Jurkat, Clone E6-1 (cell line): ENCODE measurements at regions not wholly inside any gene's neighbourhood (a gene's known extent, or its start where the extent isn't known, plus 50 kb on each side); places are given as distances from the start of the nearest gene placed in this dataset.
"Not testable (repeated sequence)": the region's sequence is repeated elsewhere in the genome, so short reads cannot be mapped to it uniquely, and the experiment has no call there.

ENCODE experiments used
- DNase-seq: peaks from one replicate; pipeline ENCODE4 v3.0.0-alpha.2; 2011; ENCODE audit warnings: low read depth, low spot score
- H3K4me3 ChIP-seq: 2 replicates; pipeline ENCODE4 v1.5.1; 2011; ENCODE audit warnings: mild to moderate bottlenecking, low read length, control low read depth, moderate library complexity

DNA sequence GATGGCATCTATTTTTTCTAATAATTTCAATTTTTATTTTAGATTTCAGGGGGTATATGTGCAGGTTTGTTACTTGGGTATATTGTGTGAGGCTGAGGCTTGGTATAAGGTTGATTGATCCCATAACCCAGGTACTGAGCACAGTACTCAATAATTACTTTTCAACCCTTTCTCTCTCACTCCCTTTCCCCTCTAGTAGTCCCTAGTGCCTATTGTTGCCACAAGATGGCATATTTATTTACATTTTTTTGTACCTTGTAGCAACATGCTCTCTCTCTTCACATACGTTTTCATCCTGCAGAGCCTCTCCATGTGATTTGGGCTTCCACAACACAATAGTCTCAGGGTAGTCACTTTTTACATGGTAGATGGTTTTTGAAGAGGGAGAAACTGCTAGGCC lies 172.0 kb downstream of the ATOH1 start:
- no peak overlapping the region for H3K4me3 ChIP-seq
- DNase-seq: no peak

DNA sequence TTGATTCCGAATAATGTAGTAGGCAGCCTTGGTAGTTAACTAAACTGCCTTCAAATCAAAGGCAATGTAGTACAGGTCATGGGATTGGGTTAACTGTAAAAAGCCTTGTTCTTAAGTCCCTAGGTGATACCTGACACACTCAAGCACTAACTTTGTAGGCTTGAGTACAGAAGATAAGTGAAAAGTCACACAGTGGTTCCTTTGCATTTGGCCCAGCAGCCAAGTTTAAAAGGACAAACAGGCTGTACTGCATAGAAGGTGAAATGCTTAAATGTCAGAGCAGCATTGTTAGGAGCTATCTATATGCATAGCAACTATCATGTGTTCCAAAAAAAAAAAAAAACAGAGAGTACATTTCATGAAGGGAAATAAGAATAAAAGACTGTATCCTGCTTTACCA lies 178.4 kb downstream of the ATOH1 start:
- DNase-seq: no peak
- H3K4me3 ChIP-seq: no peak overlapping the region

DNA sequence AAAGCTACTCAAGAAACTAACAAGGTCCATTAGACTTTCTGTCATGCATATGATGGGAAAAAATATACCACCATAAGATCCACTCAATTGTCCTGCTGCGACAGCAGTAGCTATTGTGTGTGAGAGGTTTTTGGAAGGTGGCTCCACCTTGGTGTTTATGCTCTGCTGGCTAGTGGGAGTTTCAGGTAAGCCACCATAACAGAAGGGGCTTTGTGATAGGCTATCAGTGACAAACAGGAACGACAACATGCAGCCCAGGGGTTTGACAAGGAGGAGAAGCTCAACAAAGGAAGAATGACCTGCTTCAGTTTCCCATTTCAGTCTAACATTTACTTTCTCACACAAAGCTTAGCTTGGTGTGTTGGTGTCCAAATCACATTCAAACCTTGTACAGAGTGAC lies 182.6 kb downstream of the ATOH1 start:
- no peak for DNase-seq
- H3K4me3 ChIP-seq: no peak overlapping the region

DNA sequence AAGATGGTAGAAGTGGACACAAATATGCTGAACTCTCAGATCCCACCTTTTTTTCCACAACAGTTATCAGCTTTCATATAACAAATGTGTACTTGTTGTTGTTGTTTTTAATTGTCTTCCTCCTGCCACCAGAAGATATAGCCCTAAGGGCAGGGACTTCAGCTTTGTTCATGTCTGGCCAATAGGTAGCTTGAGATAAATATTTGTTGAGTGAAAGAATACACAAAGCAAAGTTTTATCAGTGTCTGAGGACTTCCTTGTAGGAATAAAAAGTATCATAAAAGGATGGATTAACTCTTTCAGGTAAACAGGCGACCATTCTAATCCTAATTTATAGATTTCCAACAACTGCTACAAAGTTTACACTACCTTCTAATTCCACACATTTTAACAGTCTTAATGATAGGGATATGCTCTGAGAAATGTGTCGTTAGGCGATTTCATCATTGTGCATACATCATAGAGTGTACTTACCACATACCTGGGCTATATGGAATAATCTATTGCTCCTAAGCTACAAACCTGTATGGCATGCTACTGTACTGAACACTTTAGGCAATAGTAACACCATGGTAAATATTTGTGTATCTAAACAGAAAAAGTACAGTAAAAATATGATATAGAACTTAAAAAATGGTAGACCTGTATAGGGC lies 186.1 kb downstream of the ATOH1 start:
- no peak for DNase-seq
- no peak overlapping the region for H3K4me3 ChIP-seq

DNA sequence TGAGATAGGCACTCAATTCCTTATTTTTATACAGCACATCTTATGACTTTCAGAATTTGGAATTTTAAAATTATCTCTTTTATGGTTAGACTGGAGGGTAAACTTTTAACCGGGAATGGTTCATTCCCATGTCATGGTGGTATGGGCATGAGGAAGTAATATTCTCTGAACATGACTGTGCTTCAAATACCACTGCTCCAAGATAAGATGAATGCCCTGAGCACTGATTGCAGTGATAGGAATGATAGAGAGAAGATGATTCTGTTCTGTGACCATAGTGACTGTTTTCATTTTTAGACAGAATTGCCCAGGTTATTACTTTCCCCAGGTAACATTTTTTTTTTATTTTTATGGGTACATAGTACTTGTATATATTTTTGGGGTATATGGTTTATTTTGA lies 187.4 kb downstream of the ATOH1 start:
- DNase-seq: no peak
- no peak overlapping the region for H3K4me3 ChIP-seq

DNA sequence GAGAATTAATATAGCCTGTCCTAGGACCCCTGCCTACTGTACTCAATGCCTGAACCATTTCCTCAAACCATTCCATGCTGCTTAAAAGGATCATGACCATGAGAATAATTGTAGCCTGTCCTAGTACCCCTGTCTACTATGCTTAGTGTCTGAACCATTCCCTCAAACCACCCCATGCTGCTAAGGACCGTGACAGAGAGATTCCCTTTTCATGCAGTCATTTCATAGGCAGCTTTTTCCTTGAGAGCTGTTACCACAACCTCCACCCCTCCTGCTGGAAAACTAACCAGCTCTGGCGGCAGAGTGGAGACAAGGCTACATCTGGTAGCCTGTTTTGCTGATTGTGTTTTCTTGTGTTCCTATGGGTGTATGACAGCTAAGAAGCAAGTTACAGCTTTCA lies 174.9 kb upstream of the SMARCAD1 start:
- no peak overlapping the region for H3K4me3 ChIP-seq
- no peak for DNase-seq

DNA sequence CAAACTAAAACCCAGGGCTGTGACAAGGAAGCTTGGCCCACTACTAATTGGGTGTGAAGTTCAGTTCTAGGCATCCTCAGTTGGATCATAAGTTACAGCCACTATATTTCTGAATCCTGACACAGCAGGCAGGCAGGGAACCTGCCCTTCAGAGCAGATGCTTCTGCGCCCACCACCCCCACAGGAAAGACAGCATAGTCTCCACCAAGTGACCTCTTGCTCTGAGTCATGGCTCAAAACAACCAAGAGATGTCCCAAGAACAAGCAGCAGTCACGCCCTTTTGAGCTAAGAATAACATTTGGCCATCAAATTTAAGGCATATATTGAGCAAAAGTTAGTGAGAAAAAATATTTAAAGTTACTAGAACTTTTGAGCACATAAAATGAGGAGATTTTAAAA lies 170.7 kb upstream of the SMARCAD1 start:
- no peak overlapping the region for H3K4me3 ChIP-seq
- no peak for DNase-seq

DNA sequence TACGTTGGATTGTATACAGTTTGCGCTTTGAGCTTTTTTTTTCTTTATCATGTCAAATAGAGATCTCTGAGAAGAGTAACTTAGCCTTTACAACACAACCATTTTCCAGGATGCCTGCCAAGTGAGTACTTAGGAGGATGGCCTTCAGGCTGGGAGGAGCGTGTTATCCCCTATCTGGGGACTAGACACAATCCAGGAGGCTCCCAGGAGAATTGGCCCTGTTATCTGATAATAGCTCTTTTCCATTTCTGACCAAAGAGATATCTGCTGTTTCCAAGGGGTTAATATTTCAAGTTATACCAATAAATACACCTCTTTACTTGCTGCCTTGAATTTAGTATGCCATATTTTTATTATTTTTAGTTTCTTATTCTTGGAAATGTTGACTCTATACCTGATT lies 169.5 kb upstream of the SMARCAD1 start:
- DNase-seq: no peak

DNA sequence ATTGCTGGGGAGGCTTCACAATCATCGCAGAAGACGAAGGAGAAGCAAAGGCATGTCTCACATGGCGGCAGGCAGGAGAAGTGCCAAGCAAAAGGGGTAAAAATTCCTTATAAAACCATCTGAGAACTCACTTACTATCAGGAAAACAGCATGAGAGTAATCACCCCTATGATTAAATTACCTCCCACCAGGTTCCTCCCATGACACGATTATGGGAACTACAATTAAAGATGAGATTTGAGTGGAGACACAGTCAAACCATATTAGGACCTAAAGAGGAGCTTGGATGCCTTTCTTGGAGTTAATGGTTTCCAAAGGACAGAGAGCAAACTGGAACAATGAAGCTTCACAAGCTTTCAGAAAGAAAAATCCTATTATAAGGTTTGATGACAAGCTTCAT lies 168.4 kb upstream of the SMARCAD1 start:
- no peak overlapping the region for H3K4me3 ChIP-seq

More for the DNA sequence above, 169.5 kb upstream of the SMARCAD1 start:
- H3K4me3 ChIP-seq: no peak overlapping the region

DNA sequence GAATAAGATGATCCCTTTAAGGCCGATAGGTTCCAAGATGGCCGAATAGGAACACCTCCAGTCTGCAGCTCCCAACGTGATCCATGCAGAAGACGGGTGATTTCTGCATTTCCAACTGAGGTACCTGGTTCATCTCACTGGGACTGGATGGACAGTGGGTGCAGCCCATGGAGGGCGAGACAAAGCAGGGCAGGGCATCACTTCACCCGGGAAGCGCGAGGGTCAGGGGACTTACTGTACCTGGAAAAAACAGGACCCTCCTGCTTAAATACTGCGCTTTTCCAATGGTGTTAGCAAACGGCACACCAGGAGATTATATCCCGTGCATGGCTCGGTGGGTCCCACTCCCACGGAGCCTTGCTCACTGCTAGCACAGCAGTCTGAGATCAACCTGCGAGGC lies 163.2 kb upstream of the SMARCAD1 start:
- not testable (repeated sequence) for H3K4me3 ChIP-seq, DNase-seq

More for the DNA sequence above, 168.4 kb upstream of the SMARCAD1 start:
- DNase-seq: no peak

DNA sequence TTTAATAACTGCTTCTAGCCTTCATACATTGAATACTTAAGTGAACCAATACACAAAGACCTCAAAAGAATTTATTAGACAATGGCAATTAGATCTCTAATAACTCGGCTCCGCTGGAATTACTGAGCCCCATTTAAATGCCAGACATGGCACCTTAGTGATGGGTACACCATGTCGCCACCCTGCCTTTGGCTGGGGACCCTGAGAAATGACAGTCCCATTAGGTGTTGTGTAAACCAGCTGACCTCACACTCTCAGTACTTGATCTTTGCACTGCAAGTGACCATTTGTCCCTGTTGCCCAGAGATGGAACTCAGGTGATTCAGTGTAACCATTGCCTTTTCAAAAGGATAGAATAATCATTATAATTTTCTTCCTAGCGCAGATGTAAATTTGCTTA lies 144.6 kb upstream of the SMARCAD1 start:
- H3K4me3 ChIP-seq: no peak overlapping the region
- no peak for DNase-seq

DNA sequence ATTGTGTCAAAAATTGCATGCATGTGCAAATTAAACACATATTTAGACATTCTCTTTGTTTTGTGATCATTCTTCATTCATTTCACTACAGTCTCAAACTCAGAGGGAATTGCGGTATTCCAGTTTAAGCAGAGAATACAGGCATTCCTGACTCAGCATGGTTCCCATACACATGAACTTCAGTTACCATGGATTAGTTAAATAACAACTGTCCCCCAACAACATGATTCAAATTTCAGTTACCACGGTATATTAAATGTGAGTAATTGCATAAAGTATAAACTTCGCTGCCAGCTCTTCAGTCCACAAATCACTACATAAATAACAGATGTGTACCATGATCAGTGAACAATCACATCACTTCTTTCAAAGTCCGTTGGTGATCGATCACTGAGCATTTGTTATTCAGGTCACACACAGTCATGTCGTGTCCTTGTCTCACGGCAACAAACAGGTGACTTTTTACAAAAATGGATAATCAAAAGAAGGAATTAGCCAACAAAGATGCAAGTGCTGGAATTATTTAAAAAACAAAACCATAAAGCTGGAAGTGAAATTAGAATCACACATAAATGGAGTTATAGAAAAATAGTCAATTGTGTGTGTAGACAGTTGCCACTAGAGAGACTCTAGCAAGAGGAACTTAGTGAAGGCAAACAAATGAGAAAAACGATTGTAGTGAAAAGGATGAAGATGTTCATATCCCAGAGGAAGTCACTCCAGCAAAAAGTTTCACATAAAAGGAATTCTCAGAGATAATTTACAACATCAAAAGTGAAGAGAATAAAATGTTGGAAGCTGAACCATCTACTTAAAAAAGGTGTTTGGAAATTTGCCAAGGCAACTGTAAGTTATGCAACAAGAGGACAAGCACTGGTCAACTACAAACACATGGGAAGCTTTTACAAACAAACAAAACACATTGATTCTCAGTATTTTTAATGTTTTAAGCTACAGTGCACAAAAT lies 138.6 kb upstream of the SMARCAD1 start:
- no peak overlapping the region for H3K4me3 ChIP-seq
- DNase-seq: no peak

DNA sequence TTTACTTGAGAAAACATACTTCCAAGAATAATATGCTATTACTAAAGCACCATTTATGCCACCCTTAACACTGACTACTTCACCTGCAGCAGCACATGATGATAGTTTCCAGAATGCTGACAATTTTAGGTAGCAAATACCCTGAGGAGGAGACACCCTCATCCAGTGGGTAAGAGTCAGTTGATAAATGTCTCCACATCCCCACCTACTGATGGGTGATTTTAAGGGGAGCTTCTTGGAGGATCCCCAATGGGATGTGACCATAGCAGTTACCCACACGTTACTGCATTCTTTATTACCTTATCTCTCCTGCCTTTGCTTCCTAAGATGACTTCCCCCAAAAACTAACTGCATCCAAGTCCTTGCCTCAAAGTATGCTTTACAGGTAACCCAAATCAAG lies 131.2 kb upstream of the SMARCAD1 start:
- DNase-seq: no peak
- H3K4me3 ChIP-seq: no peak overlapping the region

DNA sequence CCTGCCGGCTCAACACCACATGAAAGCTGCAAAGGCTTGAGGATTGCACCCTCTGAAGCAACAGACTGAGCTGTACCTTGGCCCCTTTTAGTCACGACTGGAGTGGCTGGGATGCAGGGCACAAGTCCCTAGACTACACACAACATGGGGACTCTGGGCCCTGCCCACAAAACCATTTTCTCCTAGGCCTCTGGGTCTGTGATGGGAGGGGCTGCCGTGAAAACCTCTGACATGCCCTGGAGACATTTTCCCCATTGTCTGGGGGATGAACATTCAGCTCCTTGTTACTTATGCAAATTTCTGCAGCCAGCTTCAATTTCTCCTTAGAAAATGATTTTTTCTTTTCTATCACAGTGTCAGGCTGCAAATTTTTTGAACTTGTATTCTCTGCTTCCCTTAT lies 123.5 kb upstream of the SMARCAD1 start:
- no peak overlapping the region for H3K4me3 ChIP-seq
- DNase-seq: peak; percentile 3

DNA sequence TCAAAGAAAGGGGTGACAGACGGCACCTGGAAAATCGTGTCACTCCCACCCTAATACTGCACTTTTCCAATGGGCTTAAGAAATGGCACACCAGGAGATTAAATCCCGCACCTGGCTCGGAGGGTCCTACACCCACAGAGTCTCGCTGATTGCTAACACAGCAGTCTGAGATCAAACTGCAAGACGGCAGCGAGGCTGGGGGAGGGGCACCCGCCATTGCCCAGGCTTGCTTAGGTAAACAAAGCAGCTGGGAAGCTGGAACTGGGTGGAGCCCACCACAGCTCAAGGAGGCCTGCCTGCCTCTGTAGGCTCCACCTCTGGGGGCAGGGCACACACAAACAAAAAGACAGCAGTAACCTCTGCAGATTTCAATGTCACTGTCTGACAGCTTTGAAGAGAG lies 108.5 kb upstream of the SMARCAD1 start:
- not testable (repeated sequence) for H3K4me3 ChIP-seq, DNase-seq

DNA sequence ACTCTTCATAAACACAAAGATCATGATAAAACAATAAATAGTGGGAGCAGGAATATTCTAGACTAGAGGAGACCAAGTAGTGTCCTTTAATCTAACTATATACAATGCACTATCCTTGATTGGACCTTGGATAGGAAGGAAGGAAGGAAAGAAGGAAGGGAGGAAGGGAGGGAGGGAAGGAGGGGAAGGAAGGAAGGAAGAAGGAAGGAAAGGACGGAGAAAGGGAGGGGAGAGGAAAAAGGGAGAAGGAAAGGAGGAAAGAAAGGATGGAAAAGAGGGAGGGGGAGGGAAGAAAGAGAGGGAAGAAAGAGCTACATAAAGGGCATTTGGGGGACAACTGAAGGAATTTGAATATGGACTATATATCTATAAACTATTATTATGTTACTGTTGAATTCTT lies 95.0 kb upstream of the SMARCAD1 start:
- no peak overlapping the region for H3K4me3 ChIP-seq

DNA sequence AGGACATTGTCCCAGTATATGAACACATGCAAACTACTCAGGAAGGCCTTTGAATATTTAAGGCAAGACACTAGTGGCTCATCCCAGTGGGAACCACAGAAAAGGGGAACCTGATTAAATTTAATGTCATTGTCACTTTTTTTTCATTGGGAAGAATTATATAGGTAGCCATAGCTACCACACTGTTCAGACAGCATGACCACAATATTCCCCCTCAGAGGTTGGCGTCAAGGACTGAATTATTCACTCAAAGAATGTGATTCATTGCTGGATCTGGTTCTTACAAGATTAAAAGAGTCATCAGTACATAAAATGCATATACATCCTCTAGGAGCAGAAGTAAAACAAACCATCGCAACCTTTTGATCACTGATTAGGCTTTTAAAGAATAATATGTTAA lies 92.0 kb upstream of the SMARCAD1 start:
- DNase-seq: no peak
- H3K4me3 ChIP-seq: no peak overlapping the region

More for the DNA sequence above, 95.0 kb upstream of the SMARCAD1 start:
- no peak for DNase-seq

DNA sequence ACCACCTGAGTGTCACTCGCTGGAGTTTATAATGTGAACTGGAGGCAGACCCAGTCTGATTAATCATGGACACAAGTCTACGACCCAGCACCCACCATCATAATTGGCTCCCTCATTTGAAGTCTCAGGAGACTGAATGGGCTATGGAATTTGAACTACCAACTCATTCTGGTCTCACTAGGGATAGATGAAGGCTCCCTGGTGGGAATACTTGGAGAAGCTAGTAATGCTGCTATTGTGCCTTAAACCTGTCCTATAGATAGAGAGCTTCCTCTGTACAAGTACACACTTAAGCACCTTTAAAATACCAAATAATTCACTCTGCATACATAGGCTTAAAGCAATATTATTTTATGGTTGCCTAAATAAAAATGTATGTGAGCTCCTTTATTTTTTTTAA lies 90.8 kb upstream of the SMARCAD1 start:
- DNase-seq: no peak
- H3K4me3 ChIP-seq: no peak overlapping the region

DNA sequence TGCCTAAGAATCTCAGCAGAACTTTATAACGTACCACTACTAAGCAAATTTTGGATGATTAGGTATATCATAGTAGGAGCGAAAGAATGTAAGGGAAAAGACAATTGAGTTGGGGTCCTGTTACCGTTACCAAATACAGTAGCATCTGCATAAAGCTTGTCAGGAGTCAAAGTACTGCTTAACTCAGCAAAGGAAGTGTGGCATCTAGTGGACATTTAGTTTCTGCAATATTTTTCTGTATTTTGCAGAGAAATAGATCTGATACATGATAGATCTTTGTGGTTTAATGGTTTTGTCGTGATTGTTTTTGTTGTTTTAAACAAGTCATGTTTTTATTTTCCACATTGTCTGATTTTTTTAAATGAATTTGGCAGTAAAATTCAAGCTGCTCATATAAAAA lies 81.0 kb upstream of the SMARCAD1 start:
- H3K4me3 ChIP-seq: no peak overlapping the region
- no peak for DNase-seq

DNA sequence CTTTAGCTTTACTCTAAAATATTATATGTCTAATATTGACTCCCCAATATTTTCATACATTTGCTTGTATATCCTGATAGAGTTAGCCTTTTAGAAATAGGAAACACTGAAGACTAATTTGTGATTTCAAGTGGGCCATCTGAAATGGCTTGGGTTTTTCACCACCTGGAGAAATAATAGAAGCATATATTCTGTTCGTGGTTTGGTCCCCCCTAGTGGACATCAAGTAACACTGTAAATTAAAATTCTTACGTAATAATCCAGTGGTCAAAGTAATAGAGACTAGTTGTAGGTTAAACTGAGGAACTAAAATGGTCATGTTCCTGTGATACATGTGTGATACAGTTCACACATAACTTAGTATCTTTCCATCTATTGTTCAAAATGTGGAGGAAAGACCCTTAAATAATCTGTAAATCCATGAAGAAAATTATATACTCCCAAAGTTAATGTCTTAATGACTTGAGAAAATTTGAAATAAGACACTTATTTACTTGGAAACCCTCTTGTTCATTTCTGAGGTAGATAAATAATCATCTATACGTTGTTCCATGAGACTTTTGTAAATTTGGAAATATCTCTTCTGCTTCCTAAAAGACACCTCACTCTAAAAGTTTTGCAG lies 79.8 kb upstream of the SMARCAD1 start:
- peak; percentile 21 for DNase-seq
- H3K4me3 ChIP-seq: no peak overlapping the region
